Activated CD8-positive, alpha-beta memory T cell treated with anti-CD3 and anti-CD28 coated beads, Interleukin-2, amount 50 U/mL, for 1 hour (primary cell): ENCODE measurements at regions not wholly inside any gene's neighbourhood (a gene's known extent, or its start where the extent isn't known, plus 50 kb on each side); places are given as distances from the start of the nearest gene placed in this dataset.

Experiments used
- DNase-seq: peaks from one replicate; pipeline ENCODE4 v3.0.0-alpha.2; 2020; ENCODE audit errors: extremely low read depth

DNA sequence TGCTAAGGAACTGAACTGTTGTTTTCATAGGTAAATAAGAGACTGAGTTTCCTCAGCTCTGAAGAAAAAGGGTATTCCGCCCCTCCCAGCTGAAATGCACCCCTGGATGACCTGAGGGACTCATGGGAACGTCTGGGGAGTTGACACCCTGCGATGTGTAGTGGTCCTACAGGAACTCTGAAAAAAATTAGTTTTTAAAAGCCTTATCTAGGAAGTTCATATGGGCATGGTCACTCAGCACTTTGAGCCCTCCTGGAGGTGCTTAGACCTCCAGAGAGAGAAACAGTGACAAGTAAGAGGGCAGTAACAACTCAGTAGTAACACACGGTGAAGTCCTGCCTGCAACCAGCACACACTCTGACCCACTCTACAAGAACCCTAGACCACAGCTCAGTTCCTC, 91.2 kb upstream of the CNOT2 start:
- no peak for DNase-seq

DNA sequence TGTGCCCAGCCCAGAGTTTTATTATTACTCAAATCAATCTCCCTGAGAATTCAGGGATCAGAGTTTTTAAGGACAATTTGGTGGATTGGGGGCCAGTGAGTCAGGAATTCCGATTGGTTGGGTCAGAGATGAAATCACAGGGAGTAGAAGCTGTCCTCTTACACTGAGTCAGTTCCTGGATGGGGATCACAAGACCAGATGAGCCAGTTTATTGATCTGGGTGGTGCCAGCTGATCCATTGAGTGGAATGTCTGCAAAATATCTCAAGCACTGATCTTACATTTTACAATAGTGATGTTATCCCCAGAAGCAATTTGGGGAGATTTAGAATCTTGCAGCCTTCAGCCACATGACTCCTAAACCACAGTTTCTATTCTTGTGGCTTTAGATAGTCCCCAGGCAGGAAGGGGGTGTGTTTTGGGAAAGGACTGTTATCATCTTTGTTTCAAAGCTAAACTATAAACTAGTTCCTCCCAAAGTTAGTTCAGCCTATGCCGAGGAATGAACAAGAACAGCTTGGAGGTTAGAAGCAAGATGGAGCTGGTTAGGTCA, 89.1 kb upstream of the CNOT2 start:
- DNase-seq = no peak

GRCh38 chr12:70154960-70155589, 88.2 kb upstream of the CNOT2 start:
- DNase-seq = no peak

GRCh38 chr12:70157099-70157498, 86.1 kb upstream of the CNOT2 start:
- DNase-seq = no peak

- no peak for DNase-seq
Measured at GRCh38 chr12:70165450-70165849, 77.8 kb upstream of the CNOT2 start.

GRCh38 chr12:70176290-70176689, 66.9 kb upstream of the CNOT2 start:
- no peak for DNase-seq

DNA sequence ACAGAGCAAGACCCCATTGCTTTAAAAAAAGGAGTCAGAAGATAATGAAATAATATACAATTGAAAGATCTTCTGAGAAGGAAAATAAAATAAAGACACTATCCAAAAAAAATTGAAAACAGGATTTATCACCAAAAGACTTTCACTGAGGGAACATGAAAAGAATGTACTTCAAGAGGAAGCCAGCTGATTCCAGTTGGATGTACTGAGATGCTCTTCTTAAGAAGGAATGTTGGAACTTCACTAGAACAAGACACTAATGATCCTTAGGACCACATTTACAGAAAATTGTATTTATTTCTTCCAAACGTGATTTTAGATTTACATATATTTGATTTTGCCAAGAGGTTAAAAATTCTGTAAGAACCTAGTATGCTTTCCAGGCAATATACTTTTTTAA, 65.6 kb upstream of the CNOT2 start:
- no peak for DNase-seq

DNA sequence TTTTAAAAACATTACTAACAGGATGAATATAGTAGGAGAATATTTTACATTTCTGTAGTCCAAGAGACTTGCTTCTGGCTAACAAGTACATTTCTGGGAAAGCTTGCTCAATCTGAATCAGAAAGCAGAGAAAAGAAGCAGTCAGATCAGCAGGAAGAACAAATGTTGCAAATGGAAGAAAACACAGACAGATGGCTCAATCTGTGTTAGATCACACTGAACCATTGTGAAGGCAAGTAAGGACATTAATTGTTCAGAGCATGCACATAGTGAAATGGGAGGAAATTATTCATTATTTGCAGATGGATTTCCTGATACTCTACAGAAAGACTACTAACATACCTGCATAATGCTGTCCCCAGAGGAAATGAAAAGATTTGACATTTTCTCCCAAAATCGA, 65.2 kb upstream of the CNOT2 start:
- DNase-seq = no peak

GRCh38 chr12:70180130-70180529, 63.1 kb upstream of the CNOT2 start:
- no peak for DNase-seq

DNA sequence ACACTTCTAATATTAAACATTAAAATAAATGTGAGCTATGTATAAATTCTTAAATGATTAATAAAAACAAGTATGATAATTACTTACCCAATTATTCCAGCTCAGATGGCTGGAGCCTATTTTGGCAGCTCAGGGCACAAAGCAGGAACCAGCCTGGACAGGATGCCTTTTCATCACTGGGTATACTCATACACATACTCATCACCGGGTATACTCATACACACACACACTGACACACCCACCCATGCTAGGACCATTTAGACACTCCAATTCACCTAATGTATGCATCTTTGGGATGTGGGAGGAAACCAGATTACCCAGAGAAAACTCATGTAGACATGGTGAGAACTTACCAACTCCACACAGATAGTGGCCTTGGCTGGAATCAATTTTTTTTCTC, 57.9 kb upstream of the CNOT2 start:
- DNase-seq = no peak

- DNase-seq = no peak
Measured at GRCh38 chr12:70186436-70186835, 56.8 kb upstream of the CNOT2 start.

DNA sequence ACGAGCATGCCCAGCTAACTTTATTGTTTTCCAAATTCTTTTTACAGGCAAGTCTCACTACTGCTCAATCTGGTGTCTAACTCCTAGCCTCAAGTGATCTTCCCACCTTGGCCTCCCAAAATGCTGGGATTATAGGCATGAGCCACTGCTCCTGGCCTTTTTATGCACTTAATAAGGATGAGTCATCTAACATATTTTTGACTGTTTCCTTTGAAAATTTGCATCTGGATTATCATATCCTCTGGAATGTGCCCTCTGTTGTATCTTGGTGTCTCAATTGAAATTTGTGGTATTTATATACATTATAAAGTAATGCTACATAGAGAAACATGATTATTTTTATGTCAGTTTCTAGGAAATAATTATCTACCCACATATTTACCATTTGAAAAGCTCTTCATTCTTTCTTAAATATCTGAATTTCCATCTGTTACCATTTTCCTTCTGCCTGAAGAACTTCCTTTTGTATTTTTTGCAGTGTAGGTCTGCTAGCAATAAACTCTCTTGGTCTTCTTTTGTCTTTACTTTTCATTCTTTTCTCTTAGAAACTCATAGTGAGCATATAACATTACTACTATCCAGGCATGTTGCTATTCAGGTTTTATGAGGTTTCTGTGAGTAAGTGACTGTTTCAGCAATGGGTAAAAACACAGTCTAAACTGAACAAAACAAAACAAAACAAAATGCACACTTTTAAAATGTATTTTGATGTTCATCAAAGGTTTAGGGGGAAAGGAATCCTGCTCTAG, 52.8 kb upstream of the CNOT2 start:
- no peak for DNase-seq
